ENCODE measurements at regions not wholly inside any gene's neighbourhood (a gene's known extent, or its start where the extent isn't known, plus 50 kb on each side); places are given as distances from the start of the nearest gene placed in this dataset.

GRCh38 chr12:93128332-93128707 is 199.2 kb upstream of the EEA1 start:
- no peaks in the 10 kb centered on the region for H3K9me3 Mint-ChIP-seq (ENCODE audit: unreplicated experiment)

GRCh38 chr12:93130366-93131054 is 201.4 kb upstream of the EEA1 start:
- H3K4me1 Mint-ChIP-seq (ENCODE audit: unreplicated experiment): peaks cover 32% of the 10 kb centered on the region
- TF ChIP-seq CTCF (IDR thresholded peaks at IDR 0.05): no peak
- H3K27me3 Mint-ChIP-seq (ENCODE audit: unreplicated experiment): no peaks in the 10 kb centered on the region
- H3K36me3 Mint-ChIP-seq (ENCODE audit: unreplicated experiment): no peaks in the 10 kb centered on the region
- no peak overlapping the region for H3K4me3 Mint-ChIP-seq (ENCODE audit: unreplicated experiment)
- no peaks in the 10 kb centered on the region for H3K9me3 Mint-ChIP-seq (ENCODE audit: unreplicated experiment)
- H3K27ac Mint-ChIP-seq (ENCODE audit: unreplicated experiment): no peak overlapping the region
- no peak for DNase-seq (ENCODE audit: extremely low spot score, unreplicated experiment)

More at GRCh38 chr12:93128332-93128707, 199.2 kb upstream of the EEA1 start:
- TF ChIP-seq CTCF (IDR thresholded peaks at IDR 0.05): no peak
- Mint-ChIP-seq H3K36me3 (ENCODE audit: unreplicated experiment) (no peaks in the 10 kb centered on the region), H3K4me1 (ENCODE audit: unreplicated experiment) (peaks cover 22% of the 10 kb centered on the region), H3K4me3 (ENCODE audit: unreplicated experiment) (no peak overlapping the region), H3K27ac (ENCODE audit: unreplicated experiment) (no peak overlapping the region), H3K27me3 (ENCODE audit: unreplicated experiment) (no peaks in the 10 kb centered on the region)
- DNase-seq (ENCODE audit: extremely low spot score, unreplicated experiment): no peak

- peaks cover 26% of the 10 kb centered on the region for H3K4me1 Mint-ChIP-seq (ENCODE audit: unreplicated experiment)
- H3K9me3 Mint-ChIP-seq (ENCODE audit: unreplicated experiment): no peaks in the 10 kb centered on the region
- H3K4me3 Mint-ChIP-seq (ENCODE audit: unreplicated experiment): no peak overlapping the region
- TF ChIP-seq CTCF (IDR thresholded peaks at IDR 0.05): no peak
- no peak overlapping the region for H3K27ac Mint-ChIP-seq (ENCODE audit: unreplicated experiment)
- no peaks in the 10 kb centered on the region for H3K27me3 Mint-ChIP-seq (ENCODE audit: unreplicated experiment)
- H3K36me3 Mint-ChIP-seq (ENCODE audit: unreplicated experiment): no peaks in the 10 kb centered on the region
- no peak for DNase-seq (ENCODE audit: extremely low spot score, unreplicated experiment)
These were observed 204.3 kb upstream of the EEA1 start for GRCh38 chr12:93133361-93133760.

GRCh38 chr12:93134175-93134890 is 205.2 kb upstream of the EEA1 start:
- DNase-seq (ENCODE audit: extremely low spot score, unreplicated experiment): no peak
- Mint-ChIP-seq H3K36me3 (ENCODE audit: unreplicated experiment) (no peaks in the 10 kb centered on the region), H3K27ac (ENCODE audit: unreplicated experiment) (no peak overlapping the region), H3K4me3 (ENCODE audit: unreplicated experiment) (no peak overlapping the region), H3K27me3 (ENCODE audit: unreplicated experiment) (no peaks in the 10 kb centered on the region), H3K4me1 (ENCODE audit: unreplicated experiment) (peaks cover 29% of the 10 kb centered on the region), H3K9me3 (ENCODE audit: unreplicated experiment) (no peaks in the 10 kb centered on the region)
- no peak for TF ChIP-seq CTCF (IDR thresholded peaks at IDR 0.05)

- Mint-ChIP-seq H3K9me3 (ENCODE audit: unreplicated experiment) (no peaks in the 10 kb centered on the region), H3K27ac (ENCODE audit: unreplicated experiment) (peak overlapping the region; percentile 44), H3K4me1 (ENCODE audit: unreplicated experiment) (peaks cover 29% of the 10 kb centered on the region), H3K36me3 (ENCODE audit: unreplicated experiment) (no peaks in the 10 kb centered on the region), H3K4me3 (ENCODE audit: unreplicated experiment) (no peak overlapping the region), H3K27me3 (ENCODE audit: unreplicated experiment) (no peaks in the 10 kb centered on the region)
- TF ChIP-seq CTCF (IDR thresholded peaks at IDR 0.05): no peak
- no peak for DNase-seq (ENCODE audit: extremely low spot score, unreplicated experiment)
These were observed 205.8 kb upstream of the EEA1 start for GRCh38 chr12:93134893-93135285.
